ENCODE measurements at regions not wholly inside any gene's neighbourhood (a gene's known extent, or its start where the extent isn't known, plus 50 kb on each side); places are given as distances from the start of the nearest gene placed in this dataset.

- intact Hi-C loops (cut with micrococcal nuclease): no loop called here
- peak; percentile 25 for DNase-seq
- ATAC-seq: no peak
Observed at GRCh38 chr15:95468820-95469219, 861.7 kb upstream of the NR2F2 start.

- ATAC-seq: no peak
- intact Hi-C loops (cut with micrococcal nuclease): no loop called here
- DNase-seq: no peak
Observed at GRCh38 chr15:95469496-95470000, 861.0 kb upstream of the NR2F2 start.

GRCh38 chr15:95470529-95470928, 860.0 kb upstream of the NR2F2 start:
- ATAC-seq: peak; percentile 66
- DNase-seq: no peak
- intact Hi-C loops (cut with micrococcal nuclease): no loop called here

- DNase-seq (no peak), ATAC-seq (peak; percentile 58)
- intact Hi-C loops (cut with micrococcal nuclease): no loop called here
Observed at GRCh38 chr15:95470997-95471689, 859.4 kb upstream of the NR2F2 start.

- DNase-seq: no peak
- ATAC-seq: no peak
- intact Hi-C loops (cut with micrococcal nuclease): no loop called here
Observed at GRCh38 chr15:95471690-95472086, 858.8 kb upstream of the NR2F2 start.

GRCh38 chr15:95475067-95475466, 855.4 kb upstream of the NR2F2 start:
- ATAC-seq (no peak), DNase-seq (no peak)
- intact Hi-C loops (cut with micrococcal nuclease): no loop called here

GRCh38 chr15:95479308-95479707, 851.2 kb upstream of the NR2F2 start:
- ATAC-seq: no peak
- DNase-seq: no peak
- intact Hi-C loops (cut with micrococcal nuclease): no loop called here

GRCh38 chr15:95485367-95485766, 845.1 kb upstream of the NR2F2 start:
- ATAC-seq (no peak), DNase-seq (no peak)
- intact Hi-C loops (cut with micrococcal nuclease): no loop called here

GRCh38 chr15:95486224-95486623, 844.3 kb upstream of the NR2F2 start:
- intact Hi-C loops (cut with micrococcal nuclease): no loop called here
- DNase-seq: no peak
- ATAC-seq: no peak

GRCh38 chr15:95489103-95489502, 841.4 kb upstream of the NR2F2 start:
- DNase-seq (no peak), ATAC-seq (no peak)
- intact Hi-C loops (cut with micrococcal nuclease): no loop called here

GRCh38 chr15:95492388-95493070, 838.0 kb upstream of the NR2F2 start:
- intact Hi-C loops (cut with micrococcal nuclease): no loop called here
- no peak for ATAC-seq
- no peak for DNase-seq

GRCh38 chr15:95494971-95495541, 835.4 kb upstream of the NR2F2 start:
- DNase-seq: no peak
- intact Hi-C loops (cut with micrococcal nuclease): no loop called here
- ATAC-seq: no peak

- intact Hi-C loops (cut with micrococcal nuclease): no loop called here
- DNase-seq: no peak
- ATAC-seq: no peak
Observed at GRCh38 chr15:95497634-95498033, 832.9 kb upstream of the NR2F2 start.

- ATAC-seq: no peak
- no peak for DNase-seq
- intact Hi-C loops (cut with micrococcal nuclease): no loop called here
Observed at GRCh38 chr15:95498961-95499360, 831.5 kb upstream of the NR2F2 start.

- DNase-seq (no peak), ATAC-seq (no peak)
- intact Hi-C loops (cut with micrococcal nuclease): no loop called here
Observed at GRCh38 chr15:95499397-95499796, 831.1 kb upstream of the NR2F2 start.

GRCh38 chr15:95501865-95502264, 828.6 kb upstream of the NR2F2 start:
- no peak for DNase-seq
- no peak for ATAC-seq
- intact Hi-C loops (cut with micrococcal nuclease): no loop called here

GRCh38 chr15:95503107-95503506, 827.4 kb upstream of the NR2F2 start:
- DNase-seq (no peak), ATAC-seq (no peak)
- intact Hi-C loops (cut with micrococcal nuclease): no loop called here

- intact Hi-C loops (cut with micrococcal nuclease): no loop called here
- ATAC-seq (no peak), DNase-seq (no peak)
Observed at GRCh38 chr15:95503640-95504225, 826.8 kb upstream of the NR2F2 start.

- ATAC-seq: no peak
- no peak for DNase-seq
- intact Hi-C loops (cut with micrococcal nuclease): no loop called here
Observed at GRCh38 chr15:95511671-95512070, 818.8 kb upstream of the NR2F2 start.

GRCh38 chr15:95512906-95513305, 817.6 kb upstream of the NR2F2 start:
- intact Hi-C loops (cut with micrococcal nuclease): no loop called here
- no peak for DNase-seq
- ATAC-seq: no peak
